Left colon (tissue), 2 donors: ENCODE measurements at regions not wholly inside any gene's neighbourhood (a gene's known extent, or its start where the extent isn't known, plus 50 kb on each side); places are given as distances from the start of the nearest gene placed in this dataset.

ENCODE experiments used
- ATAC-seq: fragments of 200-7000 bp; cut with Tn5 transposase; one replicate; pipeline ENCODE4 v1.9.1; 2020; ENCODE audit warnings: mild to moderate bottlenecking, moderate library complexity
- DNase-seq, 2 donors: peaks; one replicate each; pipeline ENCODE4 v3.0.0-alpha.2; 2020
- intact Hi-C, 2 donors: fragments of 100-400 bp; cut with DNase I in 1 of 2; cut with micrococcal nuclease in 1 of 2; formaldehyde crosslinking; loops; one replicate each; pipeline versions ENCODE4 v1.11.2 to v1.14.0; 2022; cut with DNase I, micrococcal nuclease
- donor health status: DM: no; HTN: no; CAD: no.
- donor health status: DM: yes; HTN: yes; CAD: no.

GRCh38 chr1:228927946-228928898, 192.9 kb downstream of the RHOU start:
- ATAC-seq (no peak), DNase-seq (no peak)
- intact Hi-C loops: no loop called here

- intact Hi-C loops: no loop called here
- ATAC-seq: no peak
- DNase-seq: no peak
Measured at GRCh38 chr1:228929476-228930027, 194.3 kb downstream of the RHOU start.

GRCh38 chr1:228930479-228930957, 195.2 kb downstream of the RHOU start:
- DNase-seq (no peak), ATAC-seq (peak; percentile 82)
- intact Hi-C loops: no loop called here

- intact Hi-C loops: no loop called here
- DNase-seq: peak in 1 of 2 donors; percentile 22
- ATAC-seq: peak; percentile 62
Measured at GRCh38 chr1:228933753-228934152, 198.5 kb downstream of the RHOU start.

DNA sequence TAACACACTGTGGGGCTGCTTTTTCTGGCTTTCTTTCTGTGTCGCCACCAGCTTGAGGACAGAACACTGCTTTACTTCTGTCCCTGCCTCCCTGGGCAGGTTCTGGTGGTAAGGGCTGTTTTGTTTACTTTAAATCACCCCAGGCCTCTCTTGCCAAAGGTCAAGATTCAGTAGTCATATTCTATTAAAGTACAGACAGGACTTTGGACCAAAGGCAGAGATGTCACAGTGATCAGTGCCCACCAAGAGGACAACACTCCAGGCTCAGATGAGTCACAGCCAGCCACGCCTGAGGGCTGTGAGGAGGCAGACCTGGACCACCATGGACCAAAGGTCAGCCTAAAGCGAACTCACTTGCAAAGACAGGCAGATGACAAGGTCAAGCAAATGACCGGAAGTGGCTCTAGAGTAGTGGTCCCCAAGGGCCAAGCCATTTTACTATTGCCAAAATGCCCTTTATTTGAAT, 200.0 kb downstream of the RHOU start:
- intact Hi-C loops: no loop called here
- DNase-seq: peak in 1 of 2 donors; percentile 26
- ATAC-seq: peak; percentile 62

DNA sequence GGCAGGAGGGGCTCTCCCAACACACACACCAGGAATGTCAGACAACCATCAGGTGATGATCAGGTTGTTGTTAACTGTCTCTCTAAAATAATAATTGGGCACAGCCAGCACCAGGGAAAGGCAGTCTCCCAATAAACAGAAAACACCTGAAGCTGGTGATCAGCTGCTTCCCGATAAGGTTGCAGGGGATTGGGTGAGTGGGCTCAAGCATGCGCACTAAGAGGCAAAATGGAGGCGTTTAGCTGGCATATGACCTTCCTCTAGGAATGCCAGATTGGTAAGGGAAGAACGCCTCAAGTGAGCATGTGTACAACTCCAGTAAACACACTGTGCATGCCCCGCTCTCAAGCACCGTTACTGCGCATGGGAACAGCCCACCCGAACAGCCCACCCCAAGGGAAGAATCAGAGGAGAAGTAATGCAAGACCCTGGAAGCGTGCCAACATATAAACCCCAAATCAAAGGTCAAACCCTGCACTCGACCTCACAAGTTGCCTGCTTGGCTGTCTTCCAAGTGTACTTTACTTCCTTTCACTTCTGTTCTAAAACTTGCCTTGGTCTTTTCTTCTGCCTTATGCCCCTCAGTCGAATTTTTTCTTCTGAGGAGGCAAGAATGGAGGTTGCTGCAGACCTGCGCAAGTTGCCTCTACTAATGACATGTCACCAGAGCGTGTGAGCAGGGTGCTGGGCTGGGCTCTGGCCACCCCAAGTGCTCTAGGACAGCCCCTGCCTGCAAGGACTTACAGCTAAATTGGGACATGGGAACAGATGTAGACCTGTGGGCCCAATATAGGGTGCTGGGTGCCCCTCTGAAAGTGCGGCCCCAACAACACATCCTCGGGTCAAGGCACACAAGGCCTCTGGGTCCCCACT, 200.8 kb downstream of the RHOU start:
- intact Hi-C loops: no loop called here
- peak; percentile 41 for ATAC-seq
- DNase-seq: peak in 1 of 2 donors; percentile 40

DNA sequence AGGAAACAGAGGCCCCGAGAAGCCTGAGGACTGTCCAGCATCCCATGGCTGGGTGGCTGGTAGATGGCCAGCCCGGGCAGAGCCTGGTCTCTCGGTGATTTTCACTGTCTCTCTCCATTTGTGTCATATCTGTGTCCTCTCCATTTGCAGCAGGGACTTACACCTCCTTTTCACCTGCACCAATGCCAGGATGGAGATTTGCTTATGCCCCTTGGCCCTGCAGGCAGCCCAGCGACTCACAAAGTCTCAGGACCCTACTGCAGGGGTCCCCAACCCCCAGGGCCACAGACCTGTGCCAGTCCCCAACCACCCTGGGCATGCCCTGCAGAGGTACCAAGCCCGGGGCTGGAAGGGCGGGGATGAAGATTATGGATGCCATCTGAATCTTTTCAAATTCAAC, 201.6 kb downstream of the RHOU start:
- intact Hi-C loops: no loop called here
- DNase-seq (no peak), ATAC-seq (no peak)

DNA sequence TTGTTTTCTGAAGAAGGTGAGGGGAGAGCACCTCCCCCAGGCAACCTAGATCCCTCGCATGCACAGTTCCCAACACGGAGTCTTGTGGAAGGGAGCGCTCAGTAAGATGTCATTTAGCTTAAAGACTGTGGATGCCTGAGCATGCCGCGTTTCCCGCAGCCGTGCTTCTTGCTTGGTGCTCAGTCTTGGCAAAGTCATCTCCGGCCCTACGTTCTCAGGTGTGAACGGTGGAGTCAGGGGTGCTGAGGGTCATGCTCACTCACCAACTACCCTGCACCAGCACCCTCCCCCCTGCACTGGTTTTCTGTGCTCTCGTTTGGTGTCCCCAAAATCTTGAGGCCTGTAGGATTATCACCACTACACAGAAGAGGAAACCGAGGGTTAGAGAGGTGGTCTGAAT, 202.1 kb downstream of the RHOU start:
- intact Hi-C loops: no loop called here
- ATAC-seq: no peak
- no peak for DNase-seq

- DNase-seq: no peak
- ATAC-seq: no peak
- intact Hi-C loops: no loop called here
Measured at GRCh38 chr1:228937851-228938536, 202.7 kb downstream of the RHOU start.

GRCh38 chr1:228938537-228938901, 203.2 kb downstream of the RHOU start:
- ATAC-seq: no peak
- intact Hi-C loops: no loop called here
- no peak for DNase-seq

GRCh38 chr1:228939001-228939691, 203.9 kb downstream of the RHOU start:
- ATAC-seq (no peak), DNase-seq (no peak)
- intact Hi-C loops: no loop called here

DNA sequence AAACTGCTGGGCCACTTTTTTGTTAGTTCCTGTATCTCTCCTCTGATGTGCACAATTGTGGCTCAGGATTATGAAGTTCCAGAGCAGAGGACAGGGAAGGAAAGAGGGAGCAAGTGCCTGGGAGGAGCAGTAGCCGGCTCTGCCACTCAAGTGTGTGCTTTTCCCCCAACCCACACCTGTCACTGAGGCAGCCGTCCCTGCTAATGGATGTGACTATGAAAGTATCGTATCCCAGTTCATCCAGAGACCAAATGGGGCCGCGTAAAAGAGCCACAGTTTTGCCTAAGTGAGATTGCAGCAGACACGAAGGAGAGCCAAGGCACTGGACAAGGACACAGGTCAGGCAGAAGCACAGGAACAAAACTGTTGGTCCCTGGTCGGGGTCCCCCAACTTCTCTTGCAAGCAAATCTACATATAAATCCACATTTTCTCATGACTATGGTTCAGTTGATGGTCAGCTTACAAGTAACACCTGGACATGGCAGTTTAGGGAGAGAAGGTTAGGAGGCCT, 204.7 kb downstream of the RHOU start:
- intact Hi-C loops: no loop called here
- ATAC-seq: no peak
- DNase-seq: no peak

GRCh38 chr1:228940526-228940925, 205.2 kb downstream of the RHOU start:
- no peak for ATAC-seq
- intact Hi-C loops: no loop called here

GRCh38 chr1:228940926-228941325, 205.6 kb downstream of the RHOU start:
- peak; percentile 49 for ATAC-seq
- DNase-seq: no peak
- intact Hi-C loops: no loop called here

More at GRCh38 chr1:228940526-228940925, 205.2 kb downstream of the RHOU start:
- DNase-seq: no peak

DNA sequence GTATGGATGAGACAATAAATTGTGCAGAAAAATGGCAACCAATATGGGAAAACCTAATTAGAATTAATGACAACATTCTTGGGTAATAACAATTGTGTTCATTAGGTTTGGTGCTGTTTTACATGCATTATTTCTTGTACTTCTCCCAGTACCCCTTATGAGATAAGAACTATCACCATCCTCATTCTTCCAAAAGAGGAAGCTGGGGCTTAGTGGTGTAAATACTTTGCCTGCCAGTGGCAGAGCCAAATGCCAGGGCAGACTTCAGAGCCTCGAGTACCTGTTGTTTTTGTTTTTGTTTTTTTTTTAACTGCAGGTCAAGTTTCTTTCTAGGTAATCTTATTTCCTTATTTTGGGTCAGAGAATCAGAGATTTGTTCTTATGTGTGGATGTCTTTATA, 206.4 kb downstream of the RHOU start:
- no peak for DNase-seq
- intact Hi-C loops: no loop called here
- ATAC-seq: no peak

- no peak for DNase-seq
- intact Hi-C loops: no loop called here
- no peak for ATAC-seq
Measured at GRCh38 chr1:228943436-228943835, 208.2 kb downstream of the RHOU start.

GRCh38 chr1:228944296-228944695, 209.0 kb downstream of the RHOU start:
- DNase-seq: no peak
- ATAC-seq: no peak
- intact Hi-C loops: no loop called here

DNA sequence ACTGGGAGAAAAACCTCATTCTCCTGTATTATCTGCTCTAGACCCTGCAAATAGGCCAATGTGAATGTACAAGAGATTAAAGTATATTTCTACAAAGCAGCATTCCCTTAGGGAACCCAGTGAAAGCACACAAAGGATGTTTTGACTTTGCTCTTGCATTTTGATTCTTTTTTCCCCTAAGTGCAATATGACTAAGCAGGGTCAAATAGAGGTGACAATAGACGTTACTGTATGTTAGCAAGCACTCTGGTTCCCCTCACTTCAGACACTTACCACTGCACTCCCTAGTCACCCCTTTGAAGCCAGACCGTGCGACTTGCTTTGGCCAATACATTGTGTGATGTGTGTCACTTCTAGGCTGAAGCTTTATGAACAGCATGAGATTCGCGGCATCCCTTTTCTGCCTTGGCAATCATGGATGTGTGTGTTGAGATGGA, 209.7 kb downstream of the RHOU start:
- intact Hi-C loops: no loop called here
- ATAC-seq (no peak), DNase-seq (no peak)
